Esophagus squamous epithelium (tissue), 5 donors: ENCODE measurements at regions not wholly inside any gene's neighbourhood (a gene's known extent, or its start where the extent isn't known, plus 50 kb on each side); places are given as distances from the start of the nearest gene placed in this dataset.

Source experiments
- DNase-seq: peaks from one replicate; lab custom pipeline; 2025; lab: John Stamatoyannopoulos, UW
- H3K27ac ChIP-seq, 4 donors: fragments of 200-600 bp; sonication (generic); one replicate each; pipeline ENCODE4 v1.5.1; 2016 to 2019; ENCODE audit warnings: mild to moderate bottlenecking in 1 of 4
- H3K27me3 ChIP-seq, 4 donors: fragments of 200-600 bp; sonication (generic); 1 replicate in 3 of 4; 2 replicates in 1 of 4; pipeline versions ENCODE4 v1.5.1 to v1.6.0; 2017 to 2021; ENCODE audit warnings: antibody characterized with exemption in 1 of 4
- H3K36me3 ChIP-seq, 3 donors: fragments of 200-600 bp; sonication (generic); one replicate each; pipeline ENCODE4 v1.5.1; 2016 to 2019
- H3K4me1 ChIP-seq, 3 donors: fragments of 200-600 bp; sonication (generic); one replicate each; pipeline ENCODE4 v1.5.1; 2017 to 2019
- H3K4me3 ChIP-seq, 4 donors: fragments of 200-600 bp; sonication (generic); 1 replicate in 3 of 4; 2 replicates in 1 of 4; pipeline ENCODE4 v1.5.1; 2016 to 2019; ENCODE audit warnings: mild to moderate bottlenecking in 2 of 4, moderate library complexity in 1 of 4
- H3K9me3 ChIP-seq, 3 donors: fragments of 200-600 bp; sonication (generic); one replicate each; pipeline ENCODE4 v1.5.1; 2016 to 2019
- POLR2A ChIP-seq, 4 donors: fragments of 450-650 bp; IDR thresholded peaks; one replicate each; pipeline ENCODE4 v1.6.1; 2017; ENCODE audit warnings: antibody characterized with exemption in 4 of 4, mild to moderate bottlenecking in 4 of 4, moderate library complexity in 3 of 4
- WGBS, 2 donors: methylation state at CpG; one replicate each; pipeline ENCODE4 v1.1.5; 2018; 5-methylcytosine and 5-hydroxymethylcytosine counted together
- intact Hi-C: fragments of 100-400 bp; cut with DNase I; formaldehyde crosslinking; loops from one replicate; pipeline ENCODE4 v1.15.0; 2022
- TF ChIP-seq, protein P1 (sequence below), 6 experiments: fragments of 450-650 bp in 4 of 6; fragments of 200-600 bp in 2 of 6; sonication (generic) in 2 of 6; IDR thresholded peaks; one replicate each; pipeline ENCODE4 v1.5.1; 2016 to 2019; ENCODE audit warnings: antibody characterized with exemption in 6 of 6, mild to moderate bottlenecking in 4 of 6, moderate library complexity in 4 of 6
- donor health status: DM: yes; HTN: yes; CAD: no.

DNA sequence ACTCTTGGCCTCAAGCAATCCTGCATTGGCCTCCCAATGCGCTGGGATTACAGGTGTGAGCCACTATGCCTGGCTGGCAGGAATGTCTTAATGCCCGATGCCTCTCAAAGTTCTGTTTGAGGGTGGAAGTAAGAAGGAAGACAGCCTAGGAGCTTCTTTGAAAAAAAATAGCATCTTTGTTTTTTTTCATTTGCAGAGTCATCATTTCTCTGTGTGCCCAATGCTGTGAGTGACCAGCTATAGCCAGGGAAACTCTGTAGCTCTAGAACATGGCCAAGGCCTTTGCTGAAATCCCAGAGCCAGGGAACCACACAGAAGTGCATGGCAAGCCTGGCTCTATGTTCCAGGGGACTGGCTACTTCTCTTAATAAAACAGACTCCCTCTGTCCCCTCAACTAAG is 260.0 kb downstream of the C1D start:
- DNase-seq: no peak
- Histone ChIP-seq H3K27ac (no peak overlapping the region), H3K27me3 (no peaks in the 10 kb centered on the region), H3K36me3 (no peaks in the 10 kb centered on the region), H3K4me1 (peaks cover 0 to 6% (median 0%) of the 10 kb centered on the region in 3 donors), H3K9me3 (peaks cover 0 to 6% (median 0%) of the 10 kb centered on the region in 3 donors), H3K4me3 (no peak overlapping the region)
- WGBS, 2 donors: 50 to 58% methylated on average over 2 of the region's 2 CpGs
- intact Hi-C loops: no loop called here
- TF ChIP-seq POLR2A (IDR thresholded peaks at IDR 0.05): no peak
- TF ChIP-seq, protein P1, sequence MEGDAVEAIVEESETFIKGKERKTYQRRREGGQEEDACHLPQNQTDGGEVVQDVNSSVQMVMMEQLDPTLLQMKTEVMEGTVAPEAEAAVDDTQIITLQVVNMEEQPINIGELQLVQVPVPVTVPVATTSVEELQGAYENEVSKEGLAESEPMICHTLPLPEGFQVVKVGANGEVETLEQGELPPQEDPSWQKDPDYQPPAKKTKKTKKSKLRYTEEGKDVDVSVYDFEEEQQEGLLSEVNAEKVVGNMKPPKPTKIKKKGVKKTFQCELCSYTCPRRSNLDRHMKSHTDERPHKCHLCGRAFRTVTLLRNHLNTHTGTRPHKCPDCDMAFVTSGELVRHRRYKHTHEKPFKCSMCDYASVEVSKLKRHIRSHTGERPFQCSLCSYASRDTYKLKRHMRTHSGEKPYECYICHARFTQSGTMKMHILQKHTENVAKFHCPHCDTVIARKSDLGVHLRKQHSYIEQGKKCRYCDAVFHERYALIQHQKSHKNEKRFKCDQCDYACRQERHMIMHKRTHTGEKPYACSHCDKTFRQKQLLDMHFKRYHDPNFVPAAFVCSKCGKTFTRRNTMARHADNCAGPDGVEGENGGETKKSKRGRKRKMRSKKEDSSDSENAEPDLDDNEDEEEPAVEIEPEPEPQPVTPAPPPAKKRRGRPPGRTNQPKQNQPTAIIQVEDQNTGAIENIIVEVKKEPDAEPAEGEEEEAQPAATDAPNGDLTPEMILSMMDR (IDR thresholded peaks at IDR 0.05): no peak

DNA sequence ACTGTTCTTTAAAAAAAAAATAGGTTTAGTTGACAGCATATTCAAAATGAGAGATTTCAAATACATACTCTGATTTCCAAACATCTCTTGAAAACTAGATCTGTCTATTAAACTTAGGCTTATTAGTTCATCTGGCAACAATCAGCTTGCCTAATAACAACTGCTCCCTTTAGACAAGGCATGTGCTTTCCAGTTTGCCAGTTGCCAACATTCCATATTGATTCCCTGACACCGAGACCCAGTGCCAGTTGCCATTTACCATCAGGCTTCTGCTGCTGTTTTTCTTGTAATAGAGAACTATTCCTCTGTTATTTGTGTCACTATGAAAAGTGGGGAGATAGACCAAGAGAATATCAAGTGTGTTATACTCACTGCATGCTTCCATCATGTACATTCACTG is 256.0 kb downstream of the C1D start:
- Histone ChIP-seq H3K27ac (no peak overlapping the region), H3K27me3 (no peaks in the 10 kb centered on the region), H3K36me3 (no peaks in the 10 kb centered on the region), H3K9me3 (peaks cover 0 to 7% (median 0%) of the 10 kb centered on the region in 3 donors), H3K4me1 (no peaks in the 10 kb centered on the region), H3K4me3 (no peak overlapping the region)
- intact Hi-C loops: no loop called here
- no peak for TF ChIP-seq POLR2A (IDR thresholded peaks at IDR 0.05)
- TF ChIP-seq, protein P1 (IDR thresholded peaks at IDR 0.05): no peak
- WGBS, 2 donors: 38 to 91% methylated on average over 1 of the region's 1 CpG
- DNase-seq: no peak

DNA sequence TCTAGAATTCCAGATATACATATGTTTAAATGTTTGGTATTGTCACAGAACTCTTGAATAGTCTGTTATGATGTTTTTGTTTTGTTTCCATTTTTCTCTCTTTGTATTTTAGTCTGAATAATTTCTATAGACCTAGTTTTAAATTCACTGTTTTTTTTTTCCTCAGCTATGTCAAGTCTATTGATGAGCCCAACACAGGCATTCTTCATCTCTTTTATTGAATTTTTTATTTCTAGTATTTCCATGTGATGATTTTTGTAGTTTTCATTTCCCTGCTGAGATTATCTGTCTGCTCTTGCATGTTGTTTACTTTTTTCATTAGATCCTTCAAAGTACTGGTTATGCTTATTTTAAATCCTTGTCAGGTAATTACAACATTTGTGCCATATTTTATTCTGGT is 254.7 kb downstream of the C1D start:
- H3K4me3 ChIP-seq: no peak overlapping the region
- no peak for DNase-seq
- intact Hi-C loops: no loop called here

DNA sequence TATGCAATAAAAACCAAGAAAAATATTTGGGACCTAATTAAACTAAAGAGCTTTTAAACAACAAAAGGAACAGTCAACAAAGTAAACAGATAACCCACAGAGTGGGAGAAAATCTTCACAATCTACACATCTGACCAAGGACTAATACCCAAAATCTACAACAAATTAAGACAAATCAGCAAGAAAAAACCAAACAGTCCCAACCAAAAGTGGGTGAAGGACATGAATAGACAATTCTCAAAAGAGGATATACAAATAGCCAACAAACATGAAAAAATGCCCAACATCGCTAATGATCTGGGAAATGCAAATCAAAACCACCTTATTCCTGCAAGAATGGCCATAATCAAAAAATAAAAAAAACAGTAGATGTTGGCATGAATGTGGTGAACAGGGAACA is 250.1 kb downstream of the C1D start:
- no peak for DNase-seq
- Histone ChIP-seq H3K27ac (no peak overlapping the region), H3K9me3 (peaks cover 0 to 3% (median 0%) of the 10 kb centered on the region in 3 donors), H3K4me1 (no peaks in the 10 kb centered on the region), H3K4me3 (no peak overlapping the region), H3K36me3 (no peaks in the 10 kb centered on the region), H3K27me3 (no peaks in the 10 kb centered on the region)
- no peak for TF ChIP-seq POLR2A (IDR thresholded peaks at IDR 0.05)
- TF ChIP-seq, protein P1 (IDR thresholded peaks at IDR 0.05): no peak
- WGBS, 2 donors: 91 to 100% methylated on average over 1 of the region's 1 CpG
- intact Hi-C loops: no loop called here

More for the DNA sequence above, 254.7 kb downstream of the C1D start:
- no peaks in the 10 kb centered on the region for H3K4me1 ChIP-seq
- TF ChIP-seq, protein P1 (IDR thresholded peaks at IDR 0.05): no peak
- TF ChIP-seq POLR2A (IDR thresholded peaks at IDR 0.05): no peak
- H3K9me3 ChIP-seq: peaks cover 0 to 7% (median 0%) of the 10 kb centered on the region in 3 donors
- H3K27ac ChIP-seq: no peak overlapping the region
- H3K36me3 ChIP-seq: no peaks in the 10 kb centered on the region
- H3K27me3 ChIP-seq: no peaks in the 10 kb centered on the region

DNA sequence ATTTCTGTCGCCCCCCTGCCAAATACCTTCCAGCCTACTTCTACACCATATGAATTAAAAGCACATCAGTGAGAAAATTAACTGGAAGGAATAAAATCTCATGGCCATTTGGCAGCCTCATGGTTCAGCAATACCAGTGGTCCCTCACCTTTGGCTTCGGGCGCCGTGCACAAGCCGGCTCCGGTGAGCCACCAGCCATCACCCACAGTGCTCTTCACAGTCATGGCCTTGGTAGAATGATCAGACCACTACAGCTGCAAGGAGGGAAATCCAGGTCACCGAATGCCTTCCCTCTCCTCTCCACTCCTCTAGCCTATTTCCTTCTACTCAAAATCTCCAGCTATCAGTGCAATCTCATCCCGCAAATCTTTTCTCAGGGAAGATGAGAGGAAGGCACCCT is 239.1 kb downstream of the C1D start:
- H3K9me3 ChIP-seq: no peaks in the 10 kb centered on the region
- no peaks in the 10 kb centered on the region for H3K36me3 ChIP-seq
- no peak overlapping the region for H3K27ac ChIP-seq
- intact Hi-C loops: no loop called here
- H3K27me3 ChIP-seq: no peaks in the 10 kb centered on the region
- no peak for TF ChIP-seq POLR2A (IDR thresholded peaks at IDR 0.05)
- TF ChIP-seq, protein P1 (IDR thresholded peaks at IDR 0.05): no peak
- H3K4me1 ChIP-seq: no peaks in the 10 kb centered on the region
- 95% methylated on average over 8 of the region's 8 CpGs for WGBS, 2 donors
- no peak for DNase-seq
- H3K4me3 ChIP-seq: no peak overlapping the region
